ENCODE measurements at regions not wholly inside any gene's neighbourhood (a gene's known extent, or its start where the extent isn't known, plus 50 kb on each side); places are given as distances from the start of the nearest gene placed in this dataset.

GRCh38 chr21:22855581-22855980 is 1857.4 kb downstream of the NCAM2 start:
- TF ChIP-seq REST (IDR thresholded peaks at IDR 0.05; ENCODE audit: low read depth, low read length), result no peak
- TF ChIP-seq STAT3 (IDR thresholded peaks at IDR 0.05; ENCODE audit: low read depth, low read length), result no peak
- TF ChIP-seq USF1 (IDR thresholded peaks at IDR 0.05; ENCODE audit: borderline replicate concordance, extremely low read length, insufficient read depth, low read depth, low read length), result no peak
- TF ChIP-seq LARP7 (IDR thresholded peaks at IDR 0.05), result no peak
- TF ChIP-seq SMAD5 (IDR thresholded peaks at IDR 0.05; ENCODE audit: low read depth), result no peak
- no peak for TF ChIP-seq BCL11A (IDR thresholded peaks at IDR 0.05; ENCODE audit: low read depth, low read length)
- no peak for TF ChIP-seq RB1 (IDR thresholded peaks at IDR 0.05; ENCODE audit: borderline replicate concordance)
- no peak for TF ChIP-seq ZNF592 (IDR thresholded peaks at IDR 0.05)
- no peak for TF ChIP-seq CHD4 (IDR thresholded peaks at IDR 0.05)
- no peak for TF ChIP-seq MAX (IDR thresholded peaks at IDR 0.05; ENCODE audit: low read depth, low read length)
- no peak for TF ChIP-seq ZNF622 (IDR thresholded peaks at IDR 0.05)
- TF ChIP-seq ZBTB40 (IDR thresholded peaks at IDR 0.05; ENCODE audit: borderline replicate concordance), result no peak
- TF ChIP-seq RBBP5 (conservative IDR thresholded peaks at IDR 0.05), result no peak
- no peak for TF ChIP-seq EED (IDR thresholded peaks at IDR 0.05; ENCODE audit: low read depth)
- FAIRE-seq, result no peak
- H3K4me2 ChIP-seq (ENCODE audit: control insufficient read depth, insufficient read depth), result no peak overlapping the region
- no peak overlapping the region for H3K4me3 ChIP-seq
- WGBS (ENCODE audit: insufficient coverage, insufficient replicate concordance, low lambda C conversion rate, missing lambda C conversion rate), result 23% methylated on average over 1 of the region's 1 CpG
- no peak overlapping the region for H2AFZ ChIP-seq (ENCODE audit: control insufficient read depth, low read depth, low read length)
- no peak for ATAC-seq
- H4K20me1 ChIP-seq (ENCODE audit: control insufficient read depth, insufficient read depth), result no peaks in the 10 kb centered on the region
- CTCF ChIA-PET, result no interaction called here
- in situ Hi-C loops (cut with MboI) (no loop called here), intact Hi-C loops (cut with micrococcal nuclease; ENCODE audit: unreplicated experiment) (no loop called here)
- H3K36me3 ChIP-seq (ENCODE audit: control insufficient read depth in 2 of 2, insufficient read depth in 2 of 2, low read length in 1 of 2), result no peaks in the 10 kb centered on the region
- RAD21 ChIA-PET (ENCODE audit: unreplicated experiment), result no interaction called here
- H3K4me1 ChIP-seq (ENCODE audit: control insufficient read depth, insufficient read depth, low read length), result no peaks in the 10 kb centered on the region
- no peaks in the 10 kb centered on the region for H3K79me2 ChIP-seq (ENCODE audit: control insufficient read depth, insufficient read depth, low read length)
- POLR2A ChIA-PET, result no interaction called here
- SMC1A ChIA-PET (ENCODE audit: uncharacterized antibody, unreplicated experiment), result no interaction called here
- H3K27ac ChIP-seq (ENCODE audit: control insufficient read depth, insufficient read depth), result no peak overlapping the region
- H3K9me3 ChIP-seq (replicated peaks; ENCODE audit: control insufficient read depth, insufficient read depth, low read length), result no peaks in the 10 kb centered on the region
- H3K27me3 ChIP-seq (replicated peaks in 1 of 2; ENCODE audit: control insufficient read depth in 2 of 2, insufficient read depth in 2 of 2, low read length in 1 of 2), result no peaks in the 10 kb centered on the region
- BruUV-seq (replicated peaks), result no TSS peak
- no peak for DNase-seq (ENCODE audit: low read depth, low spot score)
- H3K9ac ChIP-seq (ENCODE audit: control insufficient read depth, insufficient read depth, low read length), result no peak overlapping the region
